ENCODE measurements at regions not wholly inside any gene's neighbourhood (a gene's known extent, or its start where the extent isn't known, plus 50 kb on each side); places are given as distances from the start of the nearest gene placed in this dataset.
A peak's percentile ranks its signal among the peaks of the same experiment; 100 is the strongest.

- Histone ChIP-seq H3K36me3 (ENCODE audit: control insufficient read depth, insufficient read depth, low read length) (no peaks in the 10 kb centered on the region), H3K9me3 (ENCODE audit: control insufficient read depth in 2 of 2, low read length in 2 of 2) (no peaks in the 10 kb centered on the region), H3K27me3 (ENCODE audit: control insufficient read depth, insufficient read depth, low read length) (no peaks in the 10 kb centered on the region), H3K27ac (ENCODE audit: insufficient read depth, low read length, poor library complexity, severe bottlenecking) (no peak overlapping the region), H3K4me1 (ENCODE audit: control insufficient read depth, insufficient read depth, low read length, poor library complexity, severe bottlenecking) (peaks cover 6% of the 10 kb centered on the region), H3K4me3 (ENCODE audit: low read depth, low read length) (peak overlapping the region; percentile 37)
- H3K9me3 Mint-ChIP-seq, result no peaks in the 10 kb centered on the region
- peaks cover 0 to 17% (median 8%) of the 10 kb centered on the region in 4 donors for H3K4me1 Mint-ChIP-seq
- peak; percentile 73 to 89 (median 81) for DNase-seq
- H3K27me3 Mint-ChIP-seq, result no peaks in the 10 kb centered on the region
- H3K27ac Mint-ChIP-seq, result peak overlapping the region in 2 of 3 donors; percentile 89 to 90
- peaks cover 3% of the 10 kb centered on the region for H3K36me3 Mint-ChIP-seq
- ATAC-seq (ENCODE audit: low read depth in 2 of 2), result peak; percentile 74 to 75
- H3K4me3 Mint-ChIP-seq, result peak overlapping the region; percentile 80 to 82 (median 82)
Measured at GRCh38 chr7:66413379-66414114, 208.4 kb downstream of the TPST1 start.

GRCh38 chr7:66415659-66416265 is 210.6 kb downstream of the TPST1 start:
- no peaks in the 10 kb centered on the region for H3K27me3 ChIP-seq (ENCODE audit: control insufficient read depth, insufficient read depth, low read length)
- Mint-ChIP-seq H3K27me3 (no peaks in the 10 kb centered on the region), H3K9me3 (no peaks in the 10 kb centered on the region)

GRCh38 chr7:66418537-66418936 is 210.1 kb upstream of the KCTD7 start:
- H3K9me3 Mint-ChIP-seq, result no peaks in the 10 kb centered on the region
- H3K36me3 Mint-ChIP-seq, result peaks cover 13% of the 10 kb centered on the region
- no peak overlapping the region for H3K27ac Mint-ChIP-seq
- H3K27me3 ChIP-seq (ENCODE audit: control insufficient read depth, insufficient read depth, low read length), result no peaks in the 10 kb centered on the region
- peaks cover 0 to 14% (median 6%) of the 10 kb centered on the region in 4 donors for H3K4me1 Mint-ChIP-seq
- H3K4me1 ChIP-seq (ENCODE audit: control insufficient read depth, insufficient read depth, low read length, poor library complexity, severe bottlenecking), result peaks cover 6% of the 10 kb centered on the region
- no peak overlapping the region for H3K4me3 Mint-ChIP-seq
- peaks cover under 1% of the 10 kb centered on the region for H3K36me3 ChIP-seq (ENCODE audit: control insufficient read depth, insufficient read depth, low read length)
- no peak for DNase-seq
- no peak overlapping the region for H3K27ac ChIP-seq (ENCODE audit: insufficient read depth, low read length, poor library complexity, severe bottlenecking)
- no peaks in the 10 kb centered on the region for H3K9me3 ChIP-seq (ENCODE audit: control insufficient read depth in 2 of 2, low read length in 2 of 2)
- ATAC-seq (ENCODE audit: low read depth in 2 of 2), result no peak
- H3K4me3 ChIP-seq (ENCODE audit: low read depth, low read length), result no peak overlapping the region
- H3K27me3 Mint-ChIP-seq, result no peaks in the 10 kb centered on the region

More at GRCh38 chr7:66415659-66416265, 210.6 kb downstream of the TPST1 start:
- ATAC-seq (ENCODE audit: low read depth in 2 of 2) (no peak), DNase-seq (no peak)
- Histone ChIP-seq H3K27ac (ENCODE audit: insufficient read depth, low read length, poor library complexity, severe bottlenecking) (no peak overlapping the region), H3K4me1 (ENCODE audit: control insufficient read depth, insufficient read depth, low read length, poor library complexity, severe bottlenecking) (peaks cover 6% of the 10 kb centered on the region), H3K4me3 (ENCODE audit: low read depth, low read length) (no peak overlapping the region), H3K36me3 (ENCODE audit: control insufficient read depth, insufficient read depth, low read length) (no peaks in the 10 kb centered on the region), H3K9me3 (ENCODE audit: control insufficient read depth in 2 of 2, low read length in 2 of 2) (no peaks in the 10 kb centered on the region)
- no peak overlapping the region for H3K4me3 Mint-ChIP-seq
- H3K4me1 Mint-ChIP-seq, result peaks cover 0 to 17% (median 8%) of the 10 kb centered on the region in 4 donors
- H3K27ac Mint-ChIP-seq, result no peak overlapping the region
- H3K36me3 Mint-ChIP-seq, result peaks cover 1% of the 10 kb centered on the region

GRCh38 chr7:66419210-66419609 is 209.5 kb upstream of the KCTD7 start:
- H3K4me1 ChIP-seq (ENCODE audit: control insufficient read depth, insufficient read depth, low read length, poor library complexity, severe bottlenecking), result no peaks in the 10 kb centered on the region
- peaks cover 0 to 7% (median 3%) of the 10 kb centered on the region in 4 donors for H3K4me1 Mint-ChIP-seq

GRCh38 chr7:66421830-66422475 is 206.7 kb upstream of the KCTD7 start:
- H3K4me3 ChIP-seq (ENCODE audit: low read depth, low read length), result no peak overlapping the region
- H3K27ac ChIP-seq (ENCODE audit: insufficient read depth, low read length, poor library complexity, severe bottlenecking), result no peak overlapping the region
- peaks cover 28% of the 10 kb centered on the region for H3K36me3 Mint-ChIP-seq
- H3K4me1 ChIP-seq (ENCODE audit: control insufficient read depth, insufficient read depth, low read length, poor library complexity, severe bottlenecking), result no peaks in the 10 kb centered on the region
- peaks cover 8% of the 10 kb centered on the region for H3K36me3 ChIP-seq (ENCODE audit: control insufficient read depth, insufficient read depth, low read length)
- no peak overlapping the region for H3K27ac Mint-ChIP-seq
- no peaks in the 10 kb centered on the region for H3K4me1 Mint-ChIP-seq
- no peaks in the 10 kb centered on the region for H3K27me3 Mint-ChIP-seq
- no peak overlapping the region for H3K4me3 Mint-ChIP-seq
- H3K9me3 ChIP-seq (ENCODE audit: control insufficient read depth in 2 of 2, low read length in 2 of 2), result no peaks in the 10 kb centered on the region
- ATAC-seq (ENCODE audit: low read depth in 2 of 2), result no peak
- no peaks in the 10 kb centered on the region for H3K9me3 Mint-ChIP-seq
- DNase-seq, result no peak
- H3K27me3 ChIP-seq (ENCODE audit: control insufficient read depth, insufficient read depth, low read length), result no peaks in the 10 kb centered on the region

More at GRCh38 chr7:66419210-66419609, 209.5 kb upstream of the KCTD7 start:
- no peaks in the 10 kb centered on the region for H3K9me3 Mint-ChIP-seq
- H3K9me3 ChIP-seq (ENCODE audit: control insufficient read depth in 2 of 2, low read length in 2 of 2), result no peaks in the 10 kb centered on the region
- no peaks in the 10 kb centered on the region for H3K27me3 ChIP-seq (ENCODE audit: control insufficient read depth, insufficient read depth, low read length)
- ATAC-seq (ENCODE audit: low read depth in 2 of 2), result no peak
- DNase-seq, result no peak
- no peak overlapping the region for H3K27ac ChIP-seq (ENCODE audit: insufficient read depth, low read length, poor library complexity, severe bottlenecking)
- H3K36me3 Mint-ChIP-seq, result peaks cover 15% of the 10 kb centered on the region
- H3K4me3 Mint-ChIP-seq, result no peak overlapping the region
- H3K27ac Mint-ChIP-seq, result no peak overlapping the region
- no peak overlapping the region for H3K4me3 ChIP-seq (ENCODE audit: low read depth, low read length)
- no peaks in the 10 kb centered on the region for H3K27me3 Mint-ChIP-seq
- peaks cover 2% of the 10 kb centered on the region for H3K36me3 ChIP-seq (ENCODE audit: control insufficient read depth, insufficient read depth, low read length)

- Mint-ChIP-seq H3K4me1 (no peaks in the 10 kb centered on the region), H3K27me3 (no peaks in the 10 kb centered on the region), H3K9me3 (no peaks in the 10 kb centered on the region), H3K36me3 (peaks cover 37% of the 10 kb centered on the region), H3K27ac (no peak overlapping the region), H3K4me3 (no peak overlapping the region)
- H3K27me3 ChIP-seq (ENCODE audit: control insufficient read depth, insufficient read depth, low read length), result no peaks in the 10 kb centered on the region
- no peaks in the 10 kb centered on the region for H3K4me1 ChIP-seq (ENCODE audit: control insufficient read depth, insufficient read depth, low read length, poor library complexity, severe bottlenecking)
- no peak overlapping the region for H3K4me3 ChIP-seq (ENCODE audit: low read depth, low read length)
- no peak for DNase-seq
- no peaks in the 10 kb centered on the region for H3K9me3 ChIP-seq (ENCODE audit: control insufficient read depth in 2 of 2, low read length in 2 of 2)
- peaks cover 8% of the 10 kb centered on the region for H3K36me3 ChIP-seq (ENCODE audit: control insufficient read depth, insufficient read depth, low read length)
- no peak for ATAC-seq (ENCODE audit: low read depth in 2 of 2)
- no peak overlapping the region for H3K27ac ChIP-seq (ENCODE audit: insufficient read depth, low read length, poor library complexity, severe bottlenecking)
Measured at GRCh38 chr7:66423729-66424128, 205.0 kb upstream of the KCTD7 start.

- Mint-ChIP-seq H3K4me3 (no peak overlapping the region), H3K4me1 (no peaks in the 10 kb centered on the region), H3K27ac (no peak overlapping the region), H3K36me3 (peaks cover 37% of the 10 kb centered on the region), H3K9me3 (no peaks in the 10 kb centered on the region), H3K27me3 (no peaks in the 10 kb centered on the region)
- no peak for DNase-seq
- no peak overlapping the region for H3K27ac ChIP-seq (ENCODE audit: insufficient read depth, low read length, poor library complexity, severe bottlenecking)
- no peak for ATAC-seq (ENCODE audit: low read depth in 2 of 2)
- H3K9me3 ChIP-seq (ENCODE audit: control insufficient read depth in 2 of 2, low read length in 2 of 2), result no peaks in the 10 kb centered on the region
- H3K27me3 ChIP-seq (ENCODE audit: control insufficient read depth, insufficient read depth, low read length), result no peaks in the 10 kb centered on the region
- no peaks in the 10 kb centered on the region for H3K4me1 ChIP-seq (ENCODE audit: control insufficient read depth, insufficient read depth, low read length, poor library complexity, severe bottlenecking)
- H3K4me3 ChIP-seq (ENCODE audit: low read depth, low read length), result no peak overlapping the region
- peaks cover 8% of the 10 kb centered on the region for H3K36me3 ChIP-seq (ENCODE audit: control insufficient read depth, insufficient read depth, low read length)
Measured at GRCh38 chr7:66426332-66426731, 202.3 kb upstream of the KCTD7 start.

All from CD4-positive, CD25-positive, alpha-beta regulatory T cell (primary cell).